ENCODE measurements at regions not wholly inside any gene's neighbourhood (a gene's known extent, or its start where the extent isn't known, plus 50 kb on each side); places are given as distances from the start of the nearest gene placed in this dataset.

GRCh38 chr3:34862456-34862855, 776.9 kb upstream of the ARPP21 start:
- H3K36me3 ChIP-seq = no peaks in the 10 kb centered on the region
- H3K4me1 ChIP-seq = no peaks in the 10 kb centered on the region
- intact Hi-C loops (cut with DNase I; ENCODE audit: low total_unique reads) = no loop called here
- H3K27me3 ChIP-seq (replicated peaks in 1 of 7) = no peaks in the 10 kb centered on the region
- no peak overlapping the region for H3K4me3 ChIP-seq
- H3K9me3 ChIP-seq = no peaks in the 10 kb centered on the region
- 70 to 92% (median 78%) methylated on average over 3 to 4 of the region's 4 CpGs for WGBS, 5 donors
- no peak for DNase-seq
- TF ChIP-seq CTCF (IDR thresholded peaks at IDR 0.05 in 8 of 11, conservative IDR thresholded peaks at IDR 0.05 in 3 of 11) (no peak), POLR2A (IDR thresholded peaks at IDR 0.05) (no peak), POLR2AphosphoS5 (IDR thresholded peaks at IDR 0.05) (no peak)
- no peak overlapping the region for H3K27ac ChIP-seq

GRCh38 chr3:34863485-34863884, 775.8 kb upstream of the ARPP21 start:
- H3K27me3 ChIP-seq (replicated peaks in 1 of 7) = no peaks in the 10 kb centered on the region
- DNase-seq = no peak
- WGBS, 5 donors = 38 to 68% (median 50%) methylated on average over 1 of the region's 1 CpG
- no peaks in the 10 kb centered on the region for H3K4me1 ChIP-seq
- H3K27ac ChIP-seq = no peak overlapping the region
- H3K36me3 ChIP-seq = no peaks in the 10 kb centered on the region
- no peaks in the 10 kb centered on the region for H3K9me3 ChIP-seq
- intact Hi-C loops (cut with DNase I; ENCODE audit: low total_unique reads) = no loop called here
- no peak overlapping the region for H3K4me3 ChIP-seq
- no peak for TF ChIP-seq POLR2AphosphoS5 (IDR thresholded peaks at IDR 0.05)
- TF ChIP-seq CTCF (IDR thresholded peaks at IDR 0.05 in 8 of 11, conservative IDR thresholded peaks at IDR 0.05 in 3 of 11) = no peak
- no peak for TF ChIP-seq POLR2A (IDR thresholded peaks at IDR 0.05)

DNA sequence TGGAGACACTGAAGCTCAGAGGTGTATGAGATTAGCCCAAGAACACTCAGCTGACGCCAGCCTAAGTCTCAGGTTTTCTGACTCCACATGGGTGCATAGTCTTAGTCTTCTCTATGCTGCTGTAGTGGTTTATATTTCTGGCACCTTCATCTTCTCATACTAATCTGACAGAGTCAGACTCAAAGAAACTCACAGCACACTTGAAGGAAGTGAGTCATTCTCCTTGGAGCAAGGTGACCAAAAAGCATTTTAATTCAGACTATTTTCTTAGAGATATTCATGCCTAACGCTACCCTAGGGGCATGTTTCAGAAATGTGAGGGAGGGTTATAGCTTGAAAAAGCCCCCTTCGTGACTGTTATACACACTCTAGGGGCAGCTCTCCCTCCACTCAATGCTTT, 775.3 kb upstream of the ARPP21 start:
- TF ChIP-seq POLR2AphosphoS5 (IDR thresholded peaks at IDR 0.05) (no peak), CTCF (IDR thresholded peaks at IDR 0.05 in 8 of 11, conservative IDR thresholded peaks at IDR 0.05 in 3 of 11) (no peak), POLR2A (IDR thresholded peaks at IDR 0.05) (no peak)

GRCh38 chr3:34865346-34865745, 774.0 kb upstream of the ARPP21 start:
- H3K36me3 ChIP-seq = no peaks in the 10 kb centered on the region
- no peak for TF ChIP-seq POLR2A (IDR thresholded peaks at IDR 0.05)
- TF ChIP-seq POLR2AphosphoS5 (IDR thresholded peaks at IDR 0.05) = no peak
- no peak for TF ChIP-seq CTCF (IDR thresholded peaks at IDR 0.05 in 8 of 11, conservative IDR thresholded peaks at IDR 0.05 in 3 of 11)
- no peaks in the 10 kb centered on the region for H3K9me3 ChIP-seq
- WGBS, 5 donors = 79 to 92% (median 91%) methylated on average over 2 of the region's 2 CpGs
- intact Hi-C loops (cut with DNase I; ENCODE audit: low total_unique reads) = no loop called here
- H3K4me1 ChIP-seq = no peaks in the 10 kb centered on the region
- no peak overlapping the region for H3K27ac ChIP-seq
- no peaks in the 10 kb centered on the region for H3K27me3 ChIP-seq (replicated peaks in 1 of 7)
- no peak overlapping the region for H3K4me3 ChIP-seq
- no peak for DNase-seq

More for the DNA sequence above, 775.3 kb upstream of the ARPP21 start:
- intact Hi-C loops (cut with DNase I; ENCODE audit: low total_unique reads) = no loop called here
- DNase-seq = no peak
- Histone ChIP-seq H3K4me1 (no peaks in the 10 kb centered on the region), H3K9me3 (no peaks in the 10 kb centered on the region), H3K4me3 (no peak overlapping the region), H3K27ac (no peak overlapping the region), H3K36me3 (no peaks in the 10 kb centered on the region), H3K27me3 (replicated peaks in 1 of 7) (no peaks in the 10 kb centered on the region)
- WGBS, 5 donors = 75 to 89% (median 87%) methylated on average over 3 of the region's 3 CpGs

Measured in spleen (tissue), 11 donors.